ENCODE measurements at regions not wholly inside any gene's neighbourhood (a gene's known extent, or its start where the extent isn't known, plus 50 kb on each side); places are given as distances from the start of the nearest gene placed in this dataset.

DNA sequence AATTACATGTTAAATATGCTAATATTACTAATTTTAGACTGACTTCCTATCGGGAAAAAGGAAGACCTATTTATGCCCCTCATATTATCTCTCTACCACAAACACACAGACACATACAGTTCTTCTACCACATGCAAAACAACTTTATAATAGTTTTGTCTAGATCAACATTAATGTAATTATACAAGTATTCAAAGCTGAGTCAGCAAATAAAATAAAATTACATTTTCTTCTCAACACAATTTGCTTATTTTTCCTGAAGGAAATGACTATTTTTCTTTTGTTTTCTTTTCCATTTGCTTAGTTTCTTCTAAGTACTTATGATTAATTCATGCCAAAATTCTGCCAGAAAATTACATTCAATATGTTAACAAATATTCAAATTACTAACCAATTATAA, 654.2 kb downstream of the AMY1C start:
- Histone ChIP-seq H3K4ac (ENCODE audit: low read depth, low read length) (no peak overlapping the region), H2AK5ac (ENCODE audit: insufficient read length, low read length) (no peak overlapping the region), H4K20me1 (ENCODE audit: control insufficient read depth, insufficient read depth, insufficient read length) (no peaks in the 10 kb centered on the region), H2BK12ac (ENCODE audit: insufficient read length, low read depth, low read length) (no peak overlapping the region), H3K23ac (ENCODE audit: insufficient read length, low read depth, low read length) (no peak overlapping the region), H3K56ac (ENCODE audit: insufficient read length, low read depth, low read length) (no peak overlapping the region), H3K4me2 (ENCODE audit: insufficient read depth, insufficient read length, low read length) (no peak overlapping the region), H2BK15ac (ENCODE audit: low read depth, low read length) (no peak overlapping the region), H3T11ph (ENCODE audit: low read length) (no peak overlapping the region), H4K91ac (ENCODE audit: insufficient read length, low read depth, low read length) (no peak overlapping the region), H3K27ac (ENCODE audit: insufficient read length, low read depth, low read length) (no peak overlapping the region), H3K14ac (ENCODE audit: insufficient read depth, low read length) (no peak overlapping the region), H3K23me2 (ENCODE audit: insufficient read length, low read depth, low read length, poor library complexity, severe bottlenecking) (no peaks in the 10 kb centered on the region), H2BK20ac (ENCODE audit: low read depth, low read length, poor library complexity, severe bottlenecking) (no peak overlapping the region), H3K18ac (ENCODE audit: insufficient read length, low read depth, low read length) (no peak overlapping the region), H3K4me1 (ENCODE audit: insufficient read depth, low read length) (no peaks in the 10 kb centered on the region), H3K9me3 (ENCODE audit: control insufficient read depth, low read depth, low read length) (no peaks in the 10 kb centered on the region), H3K27me3 (ENCODE audit: insufficient read depth, low read length) (no peaks in the 10 kb centered on the region), H4K8ac (replicated peaks; ENCODE audit: insufficient read length, low read depth, low read length) (no peak overlapping the region), H3K79me2 (ENCODE audit: insufficient read depth, low read length) (no peaks in the 10 kb centered on the region), H3K79me1 (ENCODE audit: insufficient read depth, low read depth, low read length, poor library complexity, severe bottlenecking) (no peaks in the 10 kb centered on the region), H3K9ac (ENCODE audit: extremely low read depth, insufficient read length, low read length) (no peak overlapping the region), H2BK5ac (ENCODE audit: insufficient read length, low read length) (no peak overlapping the region), H4K5ac (ENCODE audit: insufficient read length, low read depth, low read length) (no peak overlapping the region), H2BK120ac (ENCODE audit: low read depth, low read length, poor library complexity, severe bottlenecking) (no peak overlapping the region), H2AFZ (ENCODE audit: low read length) (no peak overlapping the region)
- Mint-ChIP-seq H3K4me1 (no peaks in the 10 kb centered on the region), H3K27me3 (ENCODE audit: low read depth) (no peaks in the 10 kb centered on the region), H3K4me3 (no peak overlapping the region), H3K36me3 (ENCODE audit: insufficient read depth in 1 of 3, low read depth in 3 of 3) (no peaks in the 10 kb centered on the region; a peak in 1 of 7 replicates), H3K9me3 (peaks cover 2 to 21% of the 10 kb centered on the region in 2 experiments; a peak in 2 of 5 replicates), H3K27ac (no peak overlapping the region)
- WGBS (ENCODE audit: extremely low coverage, insufficient read length, low lambda C conversion rate) = no CpG with 5 or more reads among the region's 1 CpG
- no peak for DNase-seq
- TF ChIP-seq CTCF (conservative IDR thresholded peaks at IDR 0.05) = no peak

Data from H9 (cell line).